ENCODE measurements at regions not wholly inside any gene's neighbourhood (a gene's known extent, or its start where the extent isn't known, plus 50 kb on each side); places are given as distances from the start of the nearest gene placed in this dataset.

- Mint-ChIP-seq H3K4me3 (no peak overlapping the region), H3K27ac (no peak overlapping the region), H3K4me1 (no peaks in the 10 kb centered on the region), H3K9me3 (no peaks in the 10 kb centered on the region), H3K36me3 (ENCODE audit: low read depth) (no peaks in the 10 kb centered on the region), H3K27me3 (no peaks in the 10 kb centered on the region)
- CTCF ChIA-PET, result no interaction called here
- TF ChIP-seq CTCF (IDR thresholded peaks at IDR 0.05), result no peak
- intact Hi-C loops (cut with micrococcal nuclease), result no loop called here
- POLR2A ChIA-PET, result no interaction called here
- ATAC-seq (ENCODE audit: low read depth), result no peak
- no peak for DNase-seq
Observed at GRCh38 chr1:188117436-188117835, 1288.7 kb downstream of the PLA2G4A start.

GRCh38 chr1:188122646-188123045, 1293.9 kb downstream of the PLA2G4A start:
- CTCF ChIA-PET, result no interaction called here
- Mint-ChIP-seq H3K4me3 (no peak overlapping the region), H3K27ac (no peak overlapping the region), H3K36me3 (ENCODE audit: low read depth) (no peaks in the 10 kb centered on the region), H3K9me3 (no peaks in the 10 kb centered on the region), H3K4me1 (no peaks in the 10 kb centered on the region), H3K27me3 (no peaks in the 10 kb centered on the region)
- intact Hi-C loops (cut with micrococcal nuclease), result no loop called here
- ATAC-seq (ENCODE audit: low read depth) (no peak), DNase-seq (no peak)
- no peak for TF ChIP-seq CTCF (IDR thresholded peaks at IDR 0.05)
- POLR2A ChIA-PET, result no interaction called here

GRCh38 chr1:188127507-188127906, 1298.8 kb downstream of the PLA2G4A start:
- POLR2A ChIA-PET, result no interaction called here
- CTCF ChIA-PET, result no interaction called here
- H3K27me3 Mint-ChIP-seq, result no peaks in the 10 kb centered on the region
- TF ChIP-seq CTCF (IDR thresholded peaks at IDR 0.05), result no peak
- no peak for ATAC-seq (ENCODE audit: low read depth)
- DNase-seq, result no peak
- peaks cover 2% of the 10 kb centered on the region for H3K9me3 Mint-ChIP-seq
- no peak overlapping the region for H3K27ac Mint-ChIP-seq
- H3K36me3 Mint-ChIP-seq (ENCODE audit: low read depth), result no peaks in the 10 kb centered on the region
- no peak overlapping the region for H3K4me3 Mint-ChIP-seq
- H3K4me1 Mint-ChIP-seq, result no peaks in the 10 kb centered on the region
- intact Hi-C loops (cut with micrococcal nuclease), result no loop called here

GRCh38 chr1:188128761-188129160, 1300.0 kb downstream of the PLA2G4A start:
- Mint-ChIP-seq H3K9me3 (peaks cover 2% of the 10 kb centered on the region), H3K27ac (no peak overlapping the region), H3K4me1 (no peaks in the 10 kb centered on the region), H3K27me3 (no peaks in the 10 kb centered on the region), H3K36me3 (ENCODE audit: low read depth) (no peaks in the 10 kb centered on the region), H3K4me3 (no peak overlapping the region)
- TF ChIP-seq CTCF (IDR thresholded peaks at IDR 0.05), result no peak
- intact Hi-C loops (cut with micrococcal nuclease), result no loop called here
- CTCF ChIA-PET, result no interaction called here
- DNase-seq (no peak), ATAC-seq (ENCODE audit: low read depth) (no peak)
- POLR2A ChIA-PET, result no interaction called here

- no peak for DNase-seq
- Mint-ChIP-seq H3K4me3 (no peak overlapping the region), H3K27ac (no peak overlapping the region), H3K4me1 (no peaks in the 10 kb centered on the region), H3K27me3 (no peaks in the 10 kb centered on the region), H3K9me3 (peaks cover 2% of the 10 kb centered on the region), H3K36me3 (ENCODE audit: low read depth) (no peaks in the 10 kb centered on the region)
- CTCF ChIA-PET, result no interaction called here
- intact Hi-C loops (cut with micrococcal nuclease), result no loop called here
- no peak for ATAC-seq (ENCODE audit: low read depth)
- POLR2A ChIA-PET, result no interaction called here
- no peak for TF ChIP-seq CTCF (IDR thresholded peaks at IDR 0.05)
Observed at GRCh38 chr1:188129856-188130838, 1301.4 kb downstream of the PLA2G4A start.

All from activated B cell treated with CpG ODN at 0.5 μM for 24 hours (primary cell).